ENCODE measurements at regions not wholly inside any gene's neighbourhood (a gene's known extent, or its start where the extent isn't known, plus 50 kb on each side); places are given as distances from the start of the nearest gene placed in this dataset.

DNA sequence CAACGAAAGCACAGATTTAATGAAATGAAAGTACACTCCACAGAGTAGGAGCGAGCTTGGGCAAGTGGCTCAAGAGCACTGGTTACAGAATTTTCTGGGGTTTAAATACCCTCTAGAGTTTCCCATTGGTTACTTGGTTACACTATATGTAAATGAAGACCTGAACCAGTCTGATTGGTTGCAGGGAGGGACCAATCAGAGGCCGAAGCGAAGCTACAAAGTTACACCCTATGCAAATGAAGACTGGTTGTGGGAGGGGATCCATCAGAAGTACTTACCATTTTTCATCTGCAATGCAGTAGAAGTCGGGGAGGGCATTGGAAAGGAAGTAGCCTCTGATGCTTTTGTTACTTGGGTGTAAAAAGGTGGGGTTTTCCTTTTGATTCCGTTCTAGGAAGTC lies 132.0 kb downstream of the PMP22 start:
- H3K4me2 ChIP-seq (ENCODE audit: insufficient read depth in 1 of 2, low read depth in 2 of 2, low read length in 2 of 2) = no peak overlapping the region
- no peak overlapping the region for H2BK15ac ChIP-seq (ENCODE audit: low read length)
- no peak overlapping the region for H3K4me3 ChIP-seq (ENCODE audit: extremely low read depth in 1 of 4, insufficient read depth in 2 of 4, low read depth in 3 of 4, low read length in 4 of 4)
- no peak overlapping the region for H3K23ac ChIP-seq (ENCODE audit: insufficient read length)
- FAIRE-seq (no peak), DNase-seq (ENCODE audit: low read depth in 1 of 2, low spot score in 2 of 2) (no peak)
- H2BK12ac ChIP-seq (ENCODE audit: low read depth, low read length) = no peak overlapping the region
- H4K20me1 ChIP-seq (replicated peaks in 1 of 2; ENCODE audit: control insufficient read depth in 1 of 2, insufficient read depth in 2 of 2, low read length in 2 of 2) = no peaks in the 10 kb centered on the region
- no peaks in the 10 kb centered on the region; a peak in 1 of 8 replicates for H3K36me3 ChIP-seq (ENCODE audit: control insufficient read depth in 2 of 4, insufficient read depth in 4 of 4, low read length in 3 of 4)
- H2BK5ac ChIP-seq (ENCODE audit: low read depth, low read length) = no peak overlapping the region
- H3K27me3 ChIP-seq (replicated peaks in 1 of 4; ENCODE audit: control insufficient read depth in 3 of 4, extremely low read depth in 1 of 4, insufficient read depth in 3 of 4, low read length in 3 of 4) = no peaks in the 10 kb centered on the region
- H2BK120ac ChIP-seq (replicated peaks; ENCODE audit: low read depth, low read length) = no peak overlapping the region
- peaks cover 6 to 7% of the 10 kb centered on the region in 2 experiments; a peak in 3 of 4 replicates for H3K9me3 ChIP-seq (ENCODE audit: insufficient read depth in 2 of 2, low read depth in 1 of 2, low read length in 1 of 2)
- no peak overlapping the region for H4K5ac ChIP-seq (ENCODE audit: insufficient read length, low read depth, low read length)
- H3K14ac ChIP-seq (ENCODE audit: insufficient read length) = no peak overlapping the region
- H3K4ac ChIP-seq (replicated peaks; ENCODE audit: insufficient read length, low read depth, low read length) = no peak overlapping the region
- no peaks in the 10 kb centered on the region for H3K79me1 ChIP-seq (ENCODE audit: low read depth, low read length)
- no peak overlapping the region for H3K18ac ChIP-seq (ENCODE audit: extremely low read depth, low read length)
- H4K91ac ChIP-seq (replicated peaks; ENCODE audit: insufficient read length, low read length) = no peak overlapping the region
- WGBS, 2 experiments (ENCODE audit: extremely low coverage in 1 of 2, insufficient coverage in 1 of 2, insufficient read length in 1 of 2, insufficient replicate concordance in 2 of 2, low coverage in 1 of 2, low lambda C conversion rate in 2 of 2, missing lambda C conversion rate in 1 of 2) = 92% methylated on average over 6 of the region's 6 CpGs; no CpG with 5 or more reads in 1 of the 2 experiments
- TF ChIP-seq FOSL1 (IDR thresholded peaks at IDR 0.05; ENCODE audit: insufficient read depth, low read depth, low read length) (no peak), CBX8 (IDR thresholded peaks at IDR 0.05; ENCODE audit: borderline replicate concordance, low read depth, low read length) (no peak), KDM4A (IDR thresholded peaks at IDR 0.05; ENCODE audit: low read depth, low read length, severe bottlenecking) (no peak), NRF1 (IDR thresholded peaks at IDR 0.05; ENCODE audit: low read depth, low read length) (no peak), PHF8 (conservative IDR thresholded peaks at IDR 0.05; ENCODE audit: low read depth, low read length) (no peak), YY1 (IDR thresholded peaks at IDR 0.05; ENCODE audit: low read depth, low read length) (no peak), EGR1 (IDR thresholded peaks at IDR 0.05; ENCODE audit: borderline replicate concordance, low read depth, low read length) (no peak), MAFK (IDR thresholded peaks at IDR 0.05; ENCODE audit: low read depth, low read length) (no peak), ASH2L (IDR thresholded peaks at IDR 0.05; ENCODE audit: low read length) (no peak), HDAC6 (IDR thresholded peaks at IDR 0.05; ENCODE audit: low read depth, low read length) (no peak)
- H3K27ac ChIP-seq (ENCODE audit: low read depth, low read length) = no peak overlapping the region
- no peak overlapping the region for H2BK20ac ChIP-seq (ENCODE audit: low read length)
- no peak overlapping the region for H2AK5ac ChIP-seq (ENCODE audit: low read depth, low read length)
- H3K9ac ChIP-seq (replicated peaks in 1 of 4; ENCODE audit: extremely low read depth in 1 of 4, low read depth in 3 of 4, low read length in 3 of 4) = no peak overlapping the region
- H4K8ac ChIP-seq (ENCODE audit: extremely low read depth, insufficient read depth, low read length) = no peak overlapping the region
- POLR2A ChIA-PET (ENCODE audit: partially characterized antibody) = no interaction called here
- no peak overlapping the region for H3K56ac ChIP-seq (replicated peaks; ENCODE audit: insufficient read length, low read depth, low read length)
- no peaks in the 10 kb centered on the region for H3K23me2 ChIP-seq (ENCODE audit: low read depth, low read length)
- H3K79me2 ChIP-seq (ENCODE audit: control insufficient read depth in 1 of 2, insufficient read depth in 2 of 2, low read length in 2 of 2) = no peaks in the 10 kb centered on the region
- H3K4me1 ChIP-seq (replicated peaks in 1 of 4; ENCODE audit: control insufficient read depth in 3 of 4, insufficient read depth in 4 of 4, low read length in 3 of 4) = no peaks in the 10 kb centered on the region
- H2AFZ ChIP-seq (ENCODE audit: low read length) = no peak overlapping the region
- CTCF ChIA-PET (ENCODE audit: partially characterized antibody) = interaction anchor here (1.2 kb wide), 1 partner anchor 132 kb away, joined by 3 read pairs; no protein-coding TSS in a partner anchor

All from H1 (cell line).